ENCODE measurements at regions not wholly inside any gene's neighbourhood (a gene's known extent, or its start where the extent isn't known, plus 50 kb on each side); places are given as distances from the start of the nearest gene placed in this dataset.

DNA sequence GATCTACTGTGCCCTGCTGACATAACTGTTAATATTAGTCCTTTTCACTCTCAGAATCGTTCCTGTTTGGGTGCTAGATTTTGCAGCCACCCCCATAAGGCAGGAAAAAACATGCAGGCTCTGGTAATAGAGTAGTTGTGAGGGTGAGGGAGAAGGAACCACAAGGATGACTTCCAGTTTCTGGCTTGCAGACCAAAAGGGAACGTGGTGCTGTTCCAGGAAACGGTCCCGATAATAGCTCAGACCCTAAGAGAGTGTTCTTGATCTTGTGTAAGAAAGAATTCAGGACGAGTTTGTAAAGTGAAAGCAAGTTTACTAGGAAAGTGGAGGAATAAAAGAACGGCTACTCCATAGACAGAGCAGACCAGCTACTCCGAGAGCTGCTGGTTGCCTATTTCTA, 50.7 kb upstream of the RHOU start:
- ChIA-PET CTCF (no interaction called here), POLR2A (no interaction called here)
- no peak for DNase-seq (ENCODE audit: extremely low spot score)
- TF ChIP-seq, protein P1, sequence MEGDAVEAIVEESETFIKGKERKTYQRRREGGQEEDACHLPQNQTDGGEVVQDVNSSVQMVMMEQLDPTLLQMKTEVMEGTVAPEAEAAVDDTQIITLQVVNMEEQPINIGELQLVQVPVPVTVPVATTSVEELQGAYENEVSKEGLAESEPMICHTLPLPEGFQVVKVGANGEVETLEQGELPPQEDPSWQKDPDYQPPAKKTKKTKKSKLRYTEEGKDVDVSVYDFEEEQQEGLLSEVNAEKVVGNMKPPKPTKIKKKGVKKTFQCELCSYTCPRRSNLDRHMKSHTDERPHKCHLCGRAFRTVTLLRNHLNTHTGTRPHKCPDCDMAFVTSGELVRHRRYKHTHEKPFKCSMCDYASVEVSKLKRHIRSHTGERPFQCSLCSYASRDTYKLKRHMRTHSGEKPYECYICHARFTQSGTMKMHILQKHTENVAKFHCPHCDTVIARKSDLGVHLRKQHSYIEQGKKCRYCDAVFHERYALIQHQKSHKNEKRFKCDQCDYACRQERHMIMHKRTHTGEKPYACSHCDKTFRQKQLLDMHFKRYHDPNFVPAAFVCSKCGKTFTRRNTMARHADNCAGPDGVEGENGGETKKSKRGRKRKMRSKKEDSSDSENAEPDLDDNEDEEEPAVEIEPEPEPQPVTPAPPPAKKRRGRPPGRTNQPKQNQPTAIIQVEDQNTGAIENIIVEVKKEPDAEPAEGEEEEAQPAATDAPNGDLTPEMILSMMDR (IDR thresholded peaks at IDR 0.05; ENCODE audit: control extremely low read depth, extremely low read depth, low read depth, missing control alignments): no peak

DNA sequence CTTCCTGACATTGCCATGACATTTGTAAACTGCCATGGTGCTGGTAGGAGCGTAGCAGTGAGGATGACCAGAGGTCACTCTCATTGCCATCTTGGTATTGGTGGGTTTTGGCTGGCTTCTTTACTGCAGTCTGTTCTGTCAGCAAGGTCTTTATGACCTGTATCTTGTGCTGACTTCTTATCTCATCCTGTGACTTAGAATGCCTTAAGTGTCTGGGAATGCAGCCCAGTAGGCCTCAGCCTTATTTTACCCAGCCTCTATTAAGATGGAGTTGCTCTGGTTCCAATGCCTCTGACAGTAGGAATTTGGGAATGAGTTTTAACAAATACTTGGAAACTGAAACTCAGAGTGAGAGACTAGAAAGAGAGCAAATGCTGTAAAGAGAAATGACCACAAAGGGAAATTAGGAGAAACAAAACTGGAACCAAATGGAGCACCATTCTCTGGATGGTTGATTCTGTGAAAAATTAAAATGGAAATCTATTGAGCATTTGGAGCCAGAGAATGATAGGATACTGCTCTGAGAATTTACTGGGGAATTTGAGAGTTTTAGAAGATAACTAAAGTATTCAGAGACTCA, 50.1 kb upstream of the RHOU start:
- CTCF ChIA-PET: no interaction called here
- DNase-seq (ENCODE audit: extremely low spot score): no peak
- POLR2A ChIA-PET: no interaction called here
- TF ChIP-seq, protein P1 (IDR thresholded peaks at IDR 0.05; ENCODE audit: control extremely low read depth, extremely low read depth, low read depth, missing control alignments): no peak

Measured in GM10248 (cell line).